SK-N-SH treated with all-trans-retinoic acid at 6 μM for 48 hours (cell line): ENCODE measurements at regions not wholly inside any gene's neighbourhood (a gene's known extent, or its start where the extent isn't known, plus 50 kb on each side); places are given as distances from the start of the nearest gene placed in this dataset.

Source experiments
- ATAC-seq: fragments of 200-7000 bp; cut with Tn5 transposase; 3 replicates; pipeline ENCODE4 v1.9.1; 2020; ENCODE audit warnings: mild to moderate bottlenecking, moderate library complexity
- ARNTL ChIP-seq: fragments of 450-650 bp; formaldehyde crosslinking; IDR thresholded peaks from 2 replicates; pipeline ENCODE4 v1.5.0; 2020; ENCODE audit warnings: low read depth, mild to moderate bottlenecking, moderate library complexity, borderline replicate concordance
- BACH2 ChIP-seq: fragments of 250-450 bp; sonication (Bioruptor Pico); IDR thresholded peaks from 2 replicates; pipeline ENCODE4 v1.9.0; 2021; ENCODE audit warnings: mild to moderate bottlenecking, borderline replicate concordance
- ESRRG ChIP-seq: fragments of 250-450 bp; sonication (Bioruptor Pico); IDR thresholded peaks from 2 replicates; pipeline ENCODE4 v1.6.1; 2021; ENCODE audit warnings: mild to moderate bottlenecking
- GLIS3 ChIP-seq: fragments of 250-450 bp; sonication (Bioruptor Pico); IDR thresholded peaks from 2 replicates; pipeline ENCODE4 v1.5.0; 2020; ENCODE audit warnings: mild to moderate bottlenecking, moderate library complexity
- ISL1 ChIP-seq: fragments of 250-450 bp; sonication (Bioruptor Pico); IDR thresholded peaks from 2 replicates; pipeline ENCODE4 v2.1.2; 2022; ENCODE audit warnings: mild to moderate bottlenecking, moderate library complexity
- OSR1 ChIP-seq: fragments of 250-450 bp; sonication (Bioruptor Pico); IDR thresholded peaks from 2 replicates; pipeline ENCODE4 v1.8.0; 2022; ENCODE audit warnings: moderate library complexity, mild to moderate bottlenecking, inconsistent platforms
- PPARA ChIP-seq: fragments of 250-450 bp; sonication (Bioruptor Pico); IDR thresholded peaks from 2 replicates; pipeline ENCODE4 v1.5.0; 2020; ENCODE audit warnings: mild to moderate bottlenecking, borderline replicate concordance
- RARB ChIP-seq: fragments of 250-450 bp; sonication (Bioruptor Pico); IDR thresholded peaks from 2 replicates; pipeline ENCODE4 v1.8.0; 2021; ENCODE audit warnings: mild to moderate bottlenecking, moderate library complexity
- SNAI2 ChIP-seq: fragments of 250-450 bp; sonication (Bioruptor Pico); IDR thresholded peaks from 2 replicates; pipeline ENCODE4 v1.5.0; 2020; ENCODE audit warnings: mild to moderate bottlenecking, moderate library complexity
- TCF4 ChIP-seq: fragments of 250-450 bp; sonication (Bioruptor Pico); IDR thresholded peaks from 2 replicates; pipeline ENCODE4 v1.8.0; 2021; ENCODE audit warnings: mild to moderate bottlenecking, moderate library complexity, borderline replicate concordance
- TOX ChIP-seq: fragments of 250-450 bp; sonication (Bioruptor Pico); IDR thresholded peaks from 2 replicates; pipeline ENCODE4 v1.8.0; 2021; ENCODE audit warnings: mild to moderate bottlenecking, moderate library complexity, borderline replicate concordance
- ZC3H10 ChIP-seq: fragments of 250-450 bp; sonication (Bioruptor Pico); IDR thresholded peaks from 2 replicates; pipeline ENCODE4 v1.5.1; 2021; ENCODE audit warnings: mild to moderate bottlenecking, moderate library complexity
- ZFP3 ChIP-seq: fragments of 250-450 bp; sonication (Bioruptor Pico); IDR thresholded peaks from 2 replicates; pipeline ENCODE4 v1.5.0; 2020; ENCODE audit warnings: mild to moderate bottlenecking, moderate library complexity
- ZFP30 ChIP-seq: fragments of 450-650 bp; formaldehyde crosslinking; IDR thresholded peaks from 2 replicates; pipeline ENCODE4 v1.5.0; 2022; ENCODE audit warnings: mild to moderate bottlenecking, moderate library complexity
- ZNF565 ChIP-seq: fragments of 450-650 bp; formaldehyde crosslinking; conservative IDR thresholded peaks from 2 replicates; pipeline ENCODE4 v1.5.0; 2020; ENCODE audit warnings: low read depth, mild to moderate bottlenecking, moderate library complexity
- ZNF70 ChIP-seq: fragments of 450-650 bp; formaldehyde crosslinking; IDR thresholded peaks from 2 replicates; pipeline ENCODE4 v1.5.0; 2020; ENCODE audit warnings: mild to moderate bottlenecking, moderate library complexity
- ZNF8 ChIP-seq: fragments of 450-650 bp; formaldehyde crosslinking; IDR thresholded peaks from 2 replicates; pipeline ENCODE4 v1.5.0; 2020; ENCODE audit warnings: mild to moderate bottlenecking, moderate library complexity
- TF ChIP-seq, protein P1 (sequence below): fragments of 250-450 bp; sonication (Bioruptor Pico); IDR thresholded peaks from 2 replicates; pipeline ENCODE4 v1.5.0; 2020; ENCODE audit warnings: mild to moderate bottlenecking, moderate library complexity
- TF ChIP-seq, protein P2 (sequence below): fragments of 250-450 bp; sonication (Bioruptor Pico); IDR thresholded peaks from 2 replicates; pipeline ENCODE4 v1.5.1; 2021; ENCODE audit warnings: mild to moderate bottlenecking, moderate library complexity
- TF ChIP-seq, protein P3 (sequence below): fragments of 250-450 bp; sonication (Bioruptor Pico); IDR thresholded peaks from 2 replicates; pipeline ENCODE4 v1.8.0; 2020; ENCODE audit warnings: mild to moderate bottlenecking, moderate library complexity, borderline replicate concordance

DNA sequence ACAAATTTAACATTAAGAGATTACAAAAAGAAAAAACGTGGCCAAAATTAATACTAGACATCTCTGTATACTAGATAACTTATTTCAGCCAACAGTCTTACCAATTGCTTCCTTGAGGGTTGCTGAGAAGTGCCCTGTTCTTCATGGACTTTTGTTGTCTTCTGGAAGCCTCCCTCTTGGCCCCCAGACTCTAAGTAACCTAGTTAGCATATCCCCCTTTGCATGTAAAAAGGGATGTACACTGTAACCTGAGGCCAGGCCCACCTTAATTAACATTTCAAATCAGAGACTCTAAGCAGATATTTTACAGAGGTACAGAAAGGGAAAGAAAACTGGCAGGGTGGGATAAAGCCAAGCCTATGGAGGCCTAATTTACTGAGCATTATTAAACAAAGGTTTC lies 1047.3 kb downstream of the ADGRL2 start (continued):
- TF ChIP-seq, protein P1, sequence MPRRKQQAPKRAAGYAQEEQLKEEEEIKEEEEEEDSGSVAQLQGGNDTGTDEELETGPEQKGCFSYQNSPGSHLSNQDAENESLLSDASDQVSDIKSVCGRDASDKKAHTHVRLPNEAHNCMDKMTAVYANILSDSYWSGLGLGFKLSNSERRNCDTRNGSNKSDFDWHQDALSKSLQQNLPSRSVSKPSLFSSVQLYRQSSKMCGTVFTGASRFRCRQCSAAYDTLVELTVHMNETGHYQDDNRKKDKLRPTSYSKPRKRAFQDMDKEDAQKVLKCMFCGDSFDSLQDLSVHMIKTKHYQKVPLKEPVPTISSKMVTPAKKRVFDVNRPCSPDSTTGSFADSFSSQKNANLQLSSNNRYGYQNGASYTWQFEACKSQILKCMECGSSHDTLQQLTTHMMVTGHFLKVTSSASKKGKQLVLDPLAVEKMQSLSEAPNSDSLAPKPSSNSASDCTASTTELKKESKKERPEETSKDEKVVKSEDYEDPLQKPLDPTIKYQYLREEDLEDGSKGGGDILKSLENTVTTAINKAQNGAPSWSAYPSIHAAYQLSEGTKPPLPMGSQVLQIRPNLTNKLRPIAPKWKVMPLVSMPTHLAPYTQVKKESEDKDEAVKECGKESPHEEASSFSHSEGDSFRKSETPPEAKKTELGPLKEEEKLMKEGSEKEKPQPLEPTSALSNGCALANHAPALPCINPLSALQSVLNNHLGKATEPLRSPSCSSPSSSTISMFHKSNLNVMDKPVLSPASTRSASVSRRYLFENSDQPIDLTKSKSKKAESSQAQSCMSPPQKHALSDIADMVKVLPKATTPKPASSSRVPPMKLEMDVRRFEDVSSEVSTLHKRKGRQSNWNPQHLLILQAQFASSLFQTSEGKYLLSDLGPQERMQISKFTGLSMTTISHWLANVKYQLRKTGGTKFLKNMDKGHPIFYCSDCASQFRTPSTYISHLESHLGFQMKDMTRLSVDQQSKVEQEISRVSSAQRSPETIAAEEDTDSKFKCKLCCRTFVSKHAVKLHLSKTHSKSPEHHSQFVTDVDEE (CRISPR knock-in tag): no peak
- TF ChIP-seq ZFP3 (CRISPR knock-in tag): no peak
- no peak for TF ChIP-seq GLIS3 (CRISPR knock-in tag)

DNA sequence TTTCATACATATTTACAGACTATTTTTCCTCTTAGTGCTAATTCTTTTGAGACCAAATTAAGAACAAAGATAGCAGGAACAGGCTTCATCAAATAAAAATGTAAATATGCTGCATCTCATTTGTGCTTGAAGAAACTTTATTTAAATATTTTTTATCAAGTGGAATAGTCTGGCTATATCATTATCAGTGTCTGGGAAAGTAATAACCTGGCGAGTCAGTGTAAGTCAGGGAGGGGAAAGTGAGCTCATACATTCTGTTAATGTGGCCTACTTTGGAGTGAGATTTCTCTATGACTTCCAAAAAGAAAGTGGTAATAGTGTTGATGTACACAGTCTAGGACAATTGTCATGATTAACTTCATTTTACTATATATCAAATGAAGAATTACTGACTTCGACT lies 1045.1 kb downstream of the ADGRL2 start:
- TF ChIP-seq, protein P1 (CRISPR knock-in tag): no peak
- TF ChIP-seq, protein P2, sequence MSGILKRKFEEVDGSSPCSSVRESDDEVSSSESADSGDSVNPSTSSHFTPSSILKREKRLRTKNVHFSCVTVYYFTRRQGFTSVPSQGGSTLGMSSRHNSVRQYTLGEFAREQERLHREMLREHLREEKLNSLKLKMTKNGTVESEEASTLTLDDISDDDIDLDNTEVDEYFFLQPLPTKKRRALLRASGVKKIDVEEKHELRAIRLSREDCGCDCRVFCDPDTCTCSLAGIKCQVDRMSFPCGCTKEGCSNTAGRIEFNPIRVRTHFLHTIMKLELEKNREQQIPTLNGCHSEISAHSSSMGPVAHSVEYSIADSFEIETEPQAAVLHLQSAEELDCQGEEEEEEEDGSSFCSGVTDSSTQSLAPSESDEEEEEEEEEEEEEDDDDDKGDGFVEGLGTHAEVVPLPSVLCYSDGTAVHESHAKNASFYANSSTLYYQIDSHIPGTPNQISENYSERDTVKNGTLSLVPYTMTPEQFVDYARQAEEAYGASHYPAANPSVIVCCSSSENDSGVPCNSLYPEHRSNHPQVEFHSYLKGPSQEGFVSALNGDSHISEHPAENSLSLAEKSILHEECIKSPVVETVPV (CRISPR knock-in tag): no peak
- TF ChIP-seq ZNF8 (CRISPR knock-in tag) (no peak), ESRRG (CRISPR knock-in tag) (no peak), PPARA (no peak), RARB (no peak), TOX (CRISPR knock-in tag) (no peak)
- TF ChIP-seq, protein P3, sequence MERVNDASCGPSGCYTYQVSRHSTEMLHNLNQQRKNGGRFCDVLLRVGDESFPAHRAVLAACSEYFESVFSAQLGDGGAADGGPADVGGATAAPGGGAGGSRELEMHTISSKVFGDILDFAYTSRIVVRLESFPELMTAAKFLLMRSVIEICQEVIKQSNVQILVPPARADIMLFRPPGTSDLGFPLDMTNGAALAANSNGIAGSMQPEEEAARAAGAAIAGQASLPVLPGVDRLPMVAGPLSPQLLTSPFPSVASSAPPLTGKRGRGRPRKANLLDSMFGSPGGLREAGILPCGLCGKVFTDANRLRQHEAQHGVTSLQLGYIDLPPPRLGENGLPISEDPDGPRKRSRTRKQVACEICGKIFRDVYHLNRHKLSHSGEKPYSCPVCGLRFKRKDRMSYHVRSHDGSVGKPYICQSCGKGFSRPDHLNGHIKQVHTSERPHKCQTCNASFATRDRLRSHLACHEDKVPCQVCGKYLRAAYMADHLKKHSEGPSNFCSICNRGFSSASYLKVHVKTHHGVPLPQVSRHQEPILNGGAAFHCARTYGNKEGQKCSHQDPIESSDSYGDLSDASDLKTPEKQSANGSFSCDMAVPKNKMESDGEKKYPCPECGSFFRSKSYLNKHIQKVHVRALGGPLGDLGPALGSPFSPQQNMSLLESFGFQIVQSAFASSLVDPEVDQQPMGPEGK (CRISPR knock-in tag): no peak
- no peak for ATAC-seq

DNA sequence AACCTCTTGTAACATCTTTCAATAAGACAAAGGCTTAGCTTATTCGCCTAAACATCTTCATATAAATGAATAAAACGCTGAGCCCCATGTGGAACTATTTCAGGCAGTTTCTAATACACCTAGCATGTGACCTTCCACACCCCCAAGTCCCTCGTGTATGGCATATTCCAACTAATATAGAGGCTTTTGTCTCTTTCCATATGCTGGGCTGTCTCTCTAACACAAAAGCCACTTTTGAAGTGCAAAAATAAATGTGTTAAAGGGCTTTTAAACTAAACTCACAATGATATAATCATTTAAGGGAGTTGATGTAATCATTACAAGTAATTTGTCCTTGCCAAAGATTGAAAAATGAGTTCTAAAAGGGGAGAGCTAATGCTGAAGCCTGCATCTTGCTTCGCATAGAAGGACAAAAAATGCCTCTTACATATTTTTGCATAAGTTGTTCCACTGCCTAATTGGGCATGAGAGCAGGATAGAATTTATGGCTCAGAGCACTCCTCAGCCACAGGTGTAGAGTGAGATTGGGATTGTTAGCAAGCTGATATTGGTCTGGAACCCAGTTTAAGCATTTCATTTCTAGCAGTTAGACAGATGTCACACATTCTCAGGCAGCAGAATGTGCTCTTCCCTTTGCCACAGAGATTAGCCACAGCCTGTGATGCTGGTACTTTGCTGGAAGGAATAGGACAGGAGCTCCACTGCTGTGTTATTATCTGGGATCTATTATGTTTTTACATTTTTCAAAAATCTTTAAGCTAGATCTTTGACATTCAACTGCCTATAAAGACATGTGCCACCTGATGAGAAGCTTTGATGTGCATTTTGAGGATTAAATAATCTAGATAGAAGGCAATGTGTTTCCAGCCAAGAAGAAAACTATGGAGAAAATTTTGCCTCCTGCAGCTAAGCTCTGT lies 1044.4 kb downstream of the ADGRL2 start:
- TF ChIP-seq ZNF70 (no peak), ZFP30 (CRISPR knock-in tag) (no peak), ARNTL (CRISPR knock-in tag) (no peak), GLIS3 (CRISPR knock-in tag) (no peak), ZC3H10 (no peak), PPARA (no peak), RARB (no peak), OSR1 (CRISPR knock-in tag) (no peak), ZNF565 (no peak), ESRRG (CRISPR knock-in tag) (no peak), TOX (CRISPR knock-in tag) (no peak), BACH2 (CRISPR knock-in tag) (no peak), TCF4 (no peak), SNAI2 (CRISPR knock-in tag) (no peak), ZNF8 (CRISPR knock-in tag) (no peak), ISL1 (CRISPR knock-in tag) (no peak)
- TF ChIP-seq, protein P2 (CRISPR knock-in tag): no peak
- TF ChIP-seq, protein P1 (CRISPR knock-in tag): no peak
- TF ChIP-seq, protein P3 (CRISPR knock-in tag): no peak
- TF ChIP-seq, all 23 proteins: peak for 0
- ATAC-seq: no peak
